OCI-LY3 (cell line): ENCODE measurements at regions not wholly inside any gene's neighbourhood (a gene's known extent, or its start where the extent isn't known, plus 50 kb on each side); places are given as distances from the start of the nearest gene placed in this dataset.

Source experiments
- H2AFZ ChIP-seq: fragments of 200-600, 300-600 bp; shearing (Covaris generic); 2 replicates; pipeline ENCODE4 v1.6.0; 2014; ENCODE audit warnings: antibody characterized with exemption, low read depth, low read length
- H3K27ac ChIP-seq: fragments of 200-600, 300-600 bp; sonication (generic); 2 replicates; pipeline ENCODE4 v1.5.1; 2014; ENCODE audit warnings: mild to moderate bottlenecking, low read length, moderate library complexity, mixed read lengths
- H3K27me3 ChIP-seq: fragments of 200-600, 300-600 bp; sonication (generic); 2 replicates; pipeline ENCODE4 v1.6.1; 2014; ENCODE audit warnings: low read depth, low read length, mixed read lengths
- H3K36me3 ChIP-seq: fragments of 200-600, 300-600 bp; sonication (generic); replicated peaks from 2 replicates; pipeline ENCODE3; 2014; ENCODE audit warnings: low read depth, low read length, mixed read lengths
- H3K4me1 ChIP-seq: fragments of 300-600, 200-600 bp; sonication (generic); 2 replicates; pipeline ENCODE4 v1.6.1; 2014; ENCODE audit warnings: low read length, mixed read lengths
- H3K4me2 ChIP-seq: fragments of 200-600, 300-600 bp; sonication (generic); 2 replicates; pipeline ENCODE4 v1.6.1; 2014; ENCODE audit warnings: low read length, mixed read lengths
- H3K4me3 ChIP-seq: fragments of 300-600, 200-600 bp; sonication (generic); 2 replicates; pipeline ENCODE4 v1.5.1; 2014; ENCODE audit warnings: antibody characterized with exemption, mild to moderate bottlenecking, low read length, moderate library complexity
- H3K79me2 ChIP-seq: fragments of 300-600, 200-600 bp; shearing (Covaris generic); 2 replicates; pipeline ENCODE4 v1.6.1; 2014; ENCODE audit warnings: mild to moderate bottlenecking, low read length, mixed read lengths
- H3K9ac ChIP-seq: fragments of 300-600, 200-600 bp; shearing (Covaris generic); 2 replicates; pipeline ENCODE4 v1.6.0; 2014; ENCODE audit warnings: mild to moderate bottlenecking, low read length, moderate library complexity
- H3K9me3 ChIP-seq: fragments of 200-600, 300-600 bp; shearing (Covaris generic); 2 replicates; pipeline ENCODE4 v1.6.1; 2014; ENCODE audit warnings: low read length, mixed read lengths; ENCODE audit not compliant: insufficient read depth
- H4K20me1 ChIP-seq: fragments of 200-600, 300-600 bp; sonication (generic); 2 replicates; pipeline ENCODE4 v1.6.1; 2016; ENCODE audit warnings: low read length, mixed read lengths; ENCODE audit not compliant: insufficient read depth
- EZH2phosphoT487 ChIP-seq: fragments of 200-600 bp; shearing (Covaris generic); IDR thresholded peaks from 2 replicates; pipeline ENCODE4 v1.6.1; 2018; ENCODE audit warnings: antibody characterized with exemption, mixed run types, low read depth
- TF ChIP-seq, protein P1 (sequence below): fragments of 200-600, 300-600 bp; sonication (generic); IDR thresholded peaks from 2 replicates; pipeline ENCODE4 v1.5.1; 2014; ENCODE audit warnings: antibody characterized with exemption, low read length, low read depth

DNA sequence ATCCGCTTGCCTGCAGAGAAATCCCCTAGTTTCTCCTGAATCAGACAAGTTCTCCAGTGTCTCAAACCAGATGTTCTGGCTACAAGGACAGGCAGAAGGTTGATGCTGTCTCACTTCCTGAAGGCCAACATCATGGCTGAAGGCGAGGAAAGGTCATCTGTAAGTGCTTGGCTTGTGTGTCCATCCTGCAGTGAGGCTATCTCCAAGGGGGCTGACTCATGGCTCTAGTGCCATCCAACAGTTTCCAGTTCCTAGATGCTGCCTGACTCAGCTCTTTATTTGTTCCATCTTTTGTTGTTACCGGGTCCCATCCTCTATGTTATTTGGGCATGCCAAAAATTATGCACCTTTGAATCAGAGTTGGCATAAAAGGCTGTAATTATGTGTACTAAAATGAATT lies 232.1 kb upstream of the TBX3 start:
- H4K20me1 ChIP-seq: no peaks in the 10 kb centered on the region
- no peak overlapping the region for H3K4me3 ChIP-seq
- H3K79me2 ChIP-seq: no peaks in the 10 kb centered on the region
- no peaks in the 10 kb centered on the region for H3K4me1 ChIP-seq
- no peak overlapping the region for H3K4me2 ChIP-seq
- TF ChIP-seq EZH2phosphoT487: no peak
- TF ChIP-seq, protein P1, sequence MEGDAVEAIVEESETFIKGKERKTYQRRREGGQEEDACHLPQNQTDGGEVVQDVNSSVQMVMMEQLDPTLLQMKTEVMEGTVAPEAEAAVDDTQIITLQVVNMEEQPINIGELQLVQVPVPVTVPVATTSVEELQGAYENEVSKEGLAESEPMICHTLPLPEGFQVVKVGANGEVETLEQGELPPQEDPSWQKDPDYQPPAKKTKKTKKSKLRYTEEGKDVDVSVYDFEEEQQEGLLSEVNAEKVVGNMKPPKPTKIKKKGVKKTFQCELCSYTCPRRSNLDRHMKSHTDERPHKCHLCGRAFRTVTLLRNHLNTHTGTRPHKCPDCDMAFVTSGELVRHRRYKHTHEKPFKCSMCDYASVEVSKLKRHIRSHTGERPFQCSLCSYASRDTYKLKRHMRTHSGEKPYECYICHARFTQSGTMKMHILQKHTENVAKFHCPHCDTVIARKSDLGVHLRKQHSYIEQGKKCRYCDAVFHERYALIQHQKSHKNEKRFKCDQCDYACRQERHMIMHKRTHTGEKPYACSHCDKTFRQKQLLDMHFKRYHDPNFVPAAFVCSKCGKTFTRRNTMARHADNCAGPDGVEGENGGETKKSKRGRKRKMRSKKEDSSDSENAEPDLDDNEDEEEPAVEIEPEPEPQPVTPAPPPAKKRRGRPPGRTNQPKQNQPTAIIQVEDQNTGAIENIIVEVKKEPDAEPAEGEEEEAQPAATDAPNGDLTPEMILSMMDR: no peak
- H3K27me3 ChIP-seq: no peaks in the 10 kb centered on the region
- no peaks in the 10 kb centered on the region for H3K36me3 ChIP-seq
- H2AFZ ChIP-seq: no peak overlapping the region
- no peak overlapping the region for H3K27ac ChIP-seq
- H3K9ac ChIP-seq: no peak overlapping the region
- no peaks in the 10 kb centered on the region for H3K9me3 ChIP-seq

- Histone ChIP-seq H3K36me3 (no peaks in the 10 kb centered on the region), H4K20me1 (no peaks in the 10 kb centered on the region), H3K27ac (no peak overlapping the region), H3K4me3 (no peak overlapping the region), H2AFZ (no peak overlapping the region), H3K9ac (no peak overlapping the region), H3K79me2 (no peaks in the 10 kb centered on the region), H3K4me1 (no peaks in the 10 kb centered on the region), H3K27me3 (no peaks in the 10 kb centered on the region), H3K9me3 (no peaks in the 10 kb centered on the region), H3K4me2 (no peak overlapping the region)
- TF ChIP-seq EZH2phosphoT487: no peak
- TF ChIP-seq, protein P1: no peak
These were observed 230.2 kb upstream of the TBX3 start for GRCh38 chr12:114913871-114914801.

DNA sequence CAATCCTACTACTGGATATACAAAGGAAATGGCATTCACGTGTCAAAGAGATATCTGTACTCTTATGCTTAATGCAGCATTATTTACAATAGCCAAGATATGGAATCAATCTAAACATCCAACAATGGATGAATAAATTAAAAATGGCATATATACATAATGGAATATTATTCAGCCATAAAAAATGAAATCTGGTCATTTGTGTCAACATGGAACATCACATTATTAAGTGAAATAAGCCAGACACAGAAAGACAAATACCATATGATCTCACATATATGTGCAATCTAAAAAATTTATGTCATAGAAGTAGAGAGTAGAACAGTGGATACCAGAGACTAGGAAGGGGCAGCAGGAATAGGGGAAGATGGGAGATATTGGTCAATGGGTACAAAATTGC lies 228.8 kb upstream of the TBX3 start:
- Histone ChIP-seq H4K20me1 (no peaks in the 10 kb centered on the region), H3K9ac (no peak overlapping the region), H2AFZ (no peak overlapping the region), H3K27ac (no peak overlapping the region), H3K4me1 (0 out of 2 replicates have a peak, but pooled peaks cover 2% of the 10 kb centered on the region), H3K27me3 (no peaks in the 10 kb centered on the region), H3K79me2 (no peaks in the 10 kb centered on the region), H3K36me3 (no peaks in the 10 kb centered on the region), H3K9me3 (no peaks in the 10 kb centered on the region), H3K4me2 (no peak overlapping the region), H3K4me3 (no peak overlapping the region)
- TF ChIP-seq, protein P1: no peak
- TF ChIP-seq EZH2phosphoT487: no peak

DNA sequence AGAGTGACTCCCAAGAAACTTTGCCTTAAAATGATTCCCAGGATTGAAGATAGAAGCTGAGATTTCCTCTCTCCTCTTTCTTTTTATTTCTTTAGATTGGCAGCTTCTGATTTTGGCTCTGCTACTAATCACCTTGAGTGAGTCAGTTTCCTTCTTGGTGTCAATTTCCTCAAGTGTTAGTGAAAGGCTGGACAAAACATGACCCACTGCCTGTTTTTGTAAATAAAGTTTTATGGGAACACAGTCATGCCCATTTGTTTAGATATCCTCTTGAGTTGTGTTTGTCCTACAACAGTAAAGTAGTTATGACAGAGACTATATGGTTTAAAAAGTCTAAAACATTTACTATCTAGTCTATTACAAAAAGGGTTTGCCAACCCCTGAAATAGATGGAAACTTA lies 227.2 kb upstream of the TBX3 start:
- Histone ChIP-seq H3K27me3 (no peaks in the 10 kb centered on the region), H3K9ac (no peak overlapping the region), H3K4me1 (peaks cover 12% of the 10 kb centered on the region), H3K36me3 (no peaks in the 10 kb centered on the region), H3K27ac (no peak overlapping the region), H2AFZ (no peak overlapping the region), H3K9me3 (peaks cover under 1% of the 10 kb centered on the region; the same call in 1 of the 2 replicates), H3K4me3 (no peak overlapping the region), H3K79me2 (no peaks in the 10 kb centered on the region), H3K4me2 (no peak overlapping the region), H4K20me1 (no peaks in the 10 kb centered on the region)
- TF ChIP-seq, protein P1: no peak
- no peak for TF ChIP-seq EZH2phosphoT487
